ENCODE measurements at regions not wholly inside any gene's neighbourhood (a gene's known extent, or its start where the extent isn't known, plus 50 kb on each side); places are given as distances from the start of the nearest gene placed in this dataset.

DNA sequence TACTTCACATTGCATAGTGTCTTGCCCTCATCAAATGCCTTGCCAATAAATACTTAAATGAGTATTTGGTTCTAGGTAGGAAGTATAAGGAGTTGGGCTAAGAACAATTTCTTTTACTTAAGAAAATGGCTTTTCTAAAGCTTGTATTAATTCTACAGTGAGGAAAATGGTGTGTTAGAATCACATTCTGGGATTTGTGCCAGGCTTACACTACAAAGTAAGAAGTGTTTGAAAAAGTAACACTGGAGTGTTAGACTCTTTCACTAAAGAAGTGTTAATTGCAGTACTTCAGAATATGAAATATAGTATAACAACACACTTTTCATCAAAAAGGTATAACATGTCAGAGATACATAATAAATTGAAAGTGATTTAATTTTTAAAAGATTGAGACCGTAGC, 328.7 kb downstream of the C3orf38 start:
- TF ChIP-seq, protein P1, sequence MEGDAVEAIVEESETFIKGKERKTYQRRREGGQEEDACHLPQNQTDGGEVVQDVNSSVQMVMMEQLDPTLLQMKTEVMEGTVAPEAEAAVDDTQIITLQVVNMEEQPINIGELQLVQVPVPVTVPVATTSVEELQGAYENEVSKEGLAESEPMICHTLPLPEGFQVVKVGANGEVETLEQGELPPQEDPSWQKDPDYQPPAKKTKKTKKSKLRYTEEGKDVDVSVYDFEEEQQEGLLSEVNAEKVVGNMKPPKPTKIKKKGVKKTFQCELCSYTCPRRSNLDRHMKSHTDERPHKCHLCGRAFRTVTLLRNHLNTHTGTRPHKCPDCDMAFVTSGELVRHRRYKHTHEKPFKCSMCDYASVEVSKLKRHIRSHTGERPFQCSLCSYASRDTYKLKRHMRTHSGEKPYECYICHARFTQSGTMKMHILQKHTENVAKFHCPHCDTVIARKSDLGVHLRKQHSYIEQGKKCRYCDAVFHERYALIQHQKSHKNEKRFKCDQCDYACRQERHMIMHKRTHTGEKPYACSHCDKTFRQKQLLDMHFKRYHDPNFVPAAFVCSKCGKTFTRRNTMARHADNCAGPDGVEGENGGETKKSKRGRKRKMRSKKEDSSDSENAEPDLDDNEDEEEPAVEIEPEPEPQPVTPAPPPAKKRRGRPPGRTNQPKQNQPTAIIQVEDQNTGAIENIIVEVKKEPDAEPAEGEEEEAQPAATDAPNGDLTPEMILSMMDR (IDR thresholded peaks at IDR 0.05; ENCODE audit: low read length) = no peak
- no peak for TF ChIP-seq EZH2 (IDR thresholded peaks at IDR 0.05; ENCODE audit: borderline replicate concordance, low read length)

Data from OCI-LY1 (cell line).